IMR-90 (cell line): ENCODE measurements at regions not wholly inside any gene's neighbourhood (a gene's known extent, or its start where the extent isn't known, plus 50 kb on each side); places are given as distances from the start of the nearest gene placed in this dataset.

Source experiments
- ATAC-seq: fragments of 200-7000 bp; cut with Tn5 transposase; 2 replicates; pipeline ENCODE4 v1.9.1; 2020; ENCODE audit warnings: low read depth, mild to moderate bottlenecking, moderate library complexity
- BruUV-seq: library from RNA; stranded (reverse); fragments of 400-500 nt; replicated peaks from 2 replicates; lab custom pipeline; 2021; lab: Mats Ljungman, UMichigan
- CTCF ChIA-PET: fragments of 300-600 bp; formaldehyde crosslinking; extraction: SDS; loops from one replicate; lab custom pipeline; 2021; ENCODE audit warnings: antibody characterized with exemption; lab: Yijun Ruan, JAX
- POLR2A ChIA-PET: fragments of 300-600 bp; sonication (Branson Sonifier 250); formaldehyde crosslinking; loops from one replicate; lab custom pipeline; 2022; ENCODE audit warnings: antibody characterized with exemption; ENCODE audit not compliant: unreplicated experiment; lab: Charles Lee
- DNase-seq: peaks from one replicate; pipeline ENCODE4 v3.0.0; 2013
- H2AFZ ChIP-seq: replicated peaks from 2 replicates; pipeline ENCODE3; 2013; ENCODE audit warnings: low read length, mild to moderate bottlenecking; ENCODE audit not compliant: poor library complexity
- H2AK5ac ChIP-seq: 2 replicates; pipeline ENCODE4 v1.6.1; 2013; ENCODE audit warnings: low read depth, low read length, inconsistent platforms
- H2AK9ac ChIP-seq: replicated peaks from 2 replicates; pipeline ENCODE3; 2013; ENCODE audit warnings: mild to moderate bottlenecking, low read depth, low read length, moderate library complexity; ENCODE audit not compliant: poor library complexity
- H2BK120ac ChIP-seq: 2 replicates; pipeline ENCODE4 v1.6.1; 2013; ENCODE audit warnings: low read depth, low read length, inconsistent platforms
- H2BK15ac ChIP-seq: 3 replicates; pipeline ENCODE4 v1.6.1; 2013; ENCODE audit warnings: low read depth, low read length, inconsistent platforms
- H2BK20ac ChIP-seq: 2 replicates; pipeline ENCODE4 v1.6.1; 2013; ENCODE audit warnings: low read depth, mild to moderate bottlenecking, inconsistent platforms, low read length, moderate library complexity
- H2BK5ac ChIP-seq: 2 replicates; pipeline ENCODE4 v1.6.1; 2013; ENCODE audit warnings: mild to moderate bottlenecking, low read depth, low read length, inconsistent platforms; ENCODE audit not compliant: poor library complexity, severe bottlenecking
- H3K14ac ChIP-seq: replicated peaks from 2 replicates; pipeline ENCODE4 v1.6.1; 2013; ENCODE audit warnings: low read depth, low read length, inconsistent platforms
- H3K18ac ChIP-seq: 2 replicates; pipeline ENCODE4 v1.6.1; 2013; ENCODE audit warnings: low read depth, low read length, control low read depth
- H3K23ac ChIP-seq: 2 replicates; pipeline ENCODE4 v1.6.1; 2013; ENCODE audit warnings: low read depth, low read length, inconsistent platforms
- H3K27ac ChIP-seq: 2 replicates; pipeline ENCODE4 v1.5.1; 2013; ENCODE audit warnings: mild to moderate bottlenecking, control low read depth, low read length; ENCODE audit not compliant: insufficient read depth
- H3K27me3 ChIP-seq: 2 replicates; pipeline ENCODE4 v1.6.1; 2013; ENCODE audit warnings: low read length; ENCODE audit not compliant: control insufficient read depth, insufficient read depth
- H3K36me3 ChIP-seq: 2 replicates; pipeline ENCODE4 v1.6.1; 2013; ENCODE audit warnings: low read length, mixed read lengths; ENCODE audit not compliant: control insufficient read depth, insufficient read depth
- H3K4ac ChIP-seq: 2 replicates; pipeline ENCODE4 v1.6.1; 2013; ENCODE audit warnings: low read depth, low read length, inconsistent platforms
- H3K4me1 ChIP-seq: 2 replicates; pipeline ENCODE4 v1.6.1; 2013; ENCODE audit warnings: low read length, mixed read lengths; ENCODE audit not compliant: control insufficient read depth, insufficient read depth
- H3K4me2 ChIP-seq: 2 replicates; pipeline ENCODE4 v1.6.1; 2013; ENCODE audit warnings: low read depth, mild to moderate bottlenecking, control low read depth, low read length, moderate library complexity
- H3K4me3 ChIP-seq: 2 replicates; pipeline ENCODE4 v1.5.1; 2013; ENCODE audit warnings: low read depth, mild to moderate bottlenecking, control low read depth, low read length, moderate library complexity; ENCODE audit not compliant: insufficient read depth
- H3K56ac ChIP-seq: 2 replicates; pipeline ENCODE4 v1.6.1; 2013; ENCODE audit warnings: low read length, inconsistent platforms; ENCODE audit not compliant: insufficient read depth; ENCODE audit errors: extremely low read depth
- H3K79me1 ChIP-seq, 2 experiments: 2 replicates each; pipeline ENCODE4 v1.6.1; 2013; ENCODE audit warnings: low read length in 2 of 2, inconsistent platforms in 1 of 2, low read depth in 1 of 2
- H3K9ac ChIP-seq: 2 replicates; pipeline ENCODE4 v1.6.1; 2013; ENCODE audit warnings: low read depth, low read length, control low read depth
- H3K9me1 ChIP-seq: 2 replicates; pipeline ENCODE4 v1.6.1; 2013; ENCODE audit warnings: low read length, inconsistent platforms; ENCODE audit not compliant: insufficient read depth
- H3K9me3 ChIP-seq: 2 replicates; pipeline ENCODE4 v1.6.1; 2013; ENCODE audit warnings: low read length; ENCODE audit not compliant: control insufficient read depth, insufficient read depth
- H4K20me1 ChIP-seq: 2 replicates; pipeline ENCODE4 v1.6.1; 2013; ENCODE audit warnings: low read length, inconsistent platforms; ENCODE audit not compliant: insufficient read depth
- H4K5ac ChIP-seq: 2 replicates; pipeline ENCODE4 v1.6.1; 2013; ENCODE audit warnings: mild to moderate bottlenecking, low read depth, low read length, control low read depth
- H4K8ac ChIP-seq, 2 experiments: 2 replicates each; pipeline ENCODE4 v1.6.1; 2013; ENCODE audit warnings: low read depth in 2 of 2, low read length in 2 of 2, control low read depth in 1 of 2, inconsistent platforms in 1 of 2
- H4K91ac ChIP-seq: 2 replicates; pipeline ENCODE4 v1.6.1; 2013; ENCODE audit warnings: low read depth, low read length, inconsistent platforms; ENCODE audit not compliant: insufficient read depth
- BHLHE40 ChIP-seq: fragments of 150-350 bp; IDR thresholded peaks from 2 replicates; pipeline ENCODE4 v1.6.1; 2016; ENCODE audit warnings: mild to moderate bottlenecking, low read depth, low read length
- CEBPB ChIP-seq: IDR thresholded peaks from 2 replicates; pipeline ENCODE4 v1.6.1; 2012; ENCODE audit warnings: low read depth, low read length, improper control_type of control experiment
- CHD1 ChIP-seq: IDR thresholded peaks from 2 replicates; pipeline ENCODE4 v1.6.1; 2012; ENCODE audit warnings: low read depth, low read length, improper control_type of control experiment
- CTCF ChIP-seq: conservative IDR thresholded peaks from 2 replicates; pipeline ENCODE4 v1.5.1; 2012; ENCODE audit warnings: mild to moderate bottlenecking, low read depth, low read length, improper control_type of control experiment
- ELK1 ChIP-seq: fragments of 150-350 bp; IDR thresholded peaks from 2 replicates; pipeline ENCODE4 v1.6.1; 2016; ENCODE audit warnings: low read depth, mild to moderate bottlenecking, low read length, moderate library complexity, borderline replicate concordance
- FOS ChIP-seq: fragments of 150-350 bp; IDR thresholded peaks from 2 replicates; pipeline ENCODE4 v1.6.1; 2016; ENCODE audit warnings: low read depth, low read length
- MAFK ChIP-seq: IDR thresholded peaks from 2 replicates; pipeline ENCODE4 v1.6.1; 2012; ENCODE audit warnings: low read depth, low read length, improper control_type of control experiment
- MAZ ChIP-seq: IDR thresholded peaks from 2 replicates; pipeline ENCODE4 v1.6.1; 2012; ENCODE audit warnings: low read depth, mild to moderate bottlenecking, low read length, improper control_type of control experiment, moderate library complexity, borderline replicate concordance
- MXI1 ChIP-seq: IDR thresholded peaks from 2 replicates; pipeline ENCODE4 v1.6.1; 2012; ENCODE audit warnings: low read depth, mild to moderate bottlenecking, low read length, moderate library complexity, borderline replicate concordance
- NFE2L2 ChIP-seq: fragments of 150-350 bp; IDR thresholded peaks from 2 replicates; pipeline ENCODE4 v1.6.1; 2016; ENCODE audit warnings: low read depth, mild to moderate bottlenecking, low read length
- POLR2A ChIP-seq: IDR thresholded peaks from 2 replicates; pipeline ENCODE4 v1.6.1; 2012; ENCODE audit warnings: mild to moderate bottlenecking, low read depth, low read length
- RAD21 ChIP-seq: IDR thresholded peaks from 2 replicates; pipeline ENCODE4 v1.6.1; 2012; ENCODE audit warnings: low read length, improper control_type of control experiment
- RCOR1 ChIP-seq: IDR thresholded peaks from 2 replicates; pipeline ENCODE4 v1.6.1; 2012; ENCODE audit warnings: mild to moderate bottlenecking, low read length, improper control_type of control experiment; ENCODE audit not compliant: insufficient replicate concordance
- RFX5 ChIP-seq: IDR thresholded peaks from 2 replicates; pipeline ENCODE4 v1.8.0; 2012; ENCODE audit warnings: low read depth, mild to moderate bottlenecking, low read length, moderate library complexity
- SMC3 ChIP-seq: fragments of 150-350 bp; IDR thresholded peaks from 2 replicates; pipeline ENCODE4 v1.6.1; 2016; ENCODE audit warnings: low read depth, mild to moderate bottlenecking, antibody characterized with exemption, low read length, moderate library complexity
- USF2 ChIP-seq: fragments of 150-350 bp; IDR thresholded peaks from 2 replicates; pipeline ENCODE4 v1.6.1; 2017; ENCODE audit warnings: mild to moderate bottlenecking, antibody characterized with exemption, low read length, low read depth
- WGBS, 2 experiments: methylation state at CpG; one replicate each; pipeline versions ENCODE4 v1.1.5 to v1.1.7; 2013; ENCODE audit warnings: missing lambda C conversion rate in 2 of 2; ENCODE audit not compliant: insufficient read length in 1 of 2; ENCODE audit errors: extremely low coverage in 2 of 2; 5-methylcytosine and 5-hydroxymethylcytosine counted together
- dilution Hi-C: fragments of 300-500 bp; cut with HindIII; formaldehyde crosslinking; loops from one replicate; pipeline ENCODE4 v1.14.3; 2018; ENCODE audit warnings: low sequenced_read_pairs; ENCODE audit not compliant: unreplicated experiment
- in situ Hi-C: fragments of 300-500 bp; cut with MboI; formaldehyde crosslinking; loops from 3 replicates; pipeline ENCODE4 v1.14.3; 2019; ENCODE audit warnings: low sequenced_read_pairs, inconsistent platforms, mixed read lengths
- intact Hi-C: fragments of 100-400 bp; cut with micrococcal nuclease; formaldehyde crosslinking; loops from 2 replicates; pipeline ENCODE4 v1.10.0; 2022

- CTCF ChIA-PET = no interaction called here
- POLR2A ChIA-PET = no interaction called here
- 40% methylated on average over 1 of the region's 3 CpGs; no CpG with 5 or more reads in 1 of the 2 experiments for WGBS, 2 experiments
Measured at GRCh38 chr5:133665571-133665970, 53.2 kb upstream of the FSTL4 start.

More at GRCh38 chr5:133665571-133665970, 53.2 kb upstream of the FSTL4 start:
- no peaks in the 10 kb centered on the region for H3K4me1 ChIP-seq
- H2AK9ac ChIP-seq = no peak overlapping the region
- ATAC-seq (no peak), DNase-seq (no peak)
- dilution Hi-C loops = no loop called here
- no peak overlapping the region for H2BK20ac ChIP-seq
- no peak overlapping the region for H2BK15ac ChIP-seq
- no peak overlapping the region for H3K9ac ChIP-seq
- in situ Hi-C loops = no loop called here
- H3K56ac ChIP-seq = no peak overlapping the region
- no TSS peak for BruUV-seq
- H3K18ac ChIP-seq = no peak overlapping the region
- H3K4me2 ChIP-seq = no peak overlapping the region
- H2AFZ ChIP-seq = no peak overlapping the region
- no peak overlapping the region for H2BK5ac ChIP-seq
- H4K91ac ChIP-seq = no peak overlapping the region
- H4K8ac ChIP-seq = no peak overlapping the region
- intact Hi-C loops = no loop called here
- no peak overlapping the region for H3K14ac ChIP-seq
- peaks cover 2% of the 10 kb centered on the region; the same call in 1 of the 2 replicates for H3K27me3 ChIP-seq
- H4K20me1 ChIP-seq = no peaks in the 10 kb centered on the region
- no peaks in the 10 kb centered on the region for H3K36me3 ChIP-seq
- H2AK5ac ChIP-seq = no peak overlapping the region
- H4K5ac ChIP-seq = no peak overlapping the region
- no peaks in the 10 kb centered on the region for H3K79me1 ChIP-seq
- H3K4me3 ChIP-seq = no peak overlapping the region
- no peak overlapping the region for H3K27ac ChIP-seq
- no peak overlapping the region for H3K4ac ChIP-seq
- no peaks in the 10 kb centered on the region for H3K9me3 ChIP-seq
- no peak overlapping the region for H3K23ac ChIP-seq
- no peaks in the 10 kb centered on the region; the same call in 1 of the 2 replicates for H3K9me1 ChIP-seq
- TF ChIP-seq RFX5 = no peak
- no peak for TF ChIP-seq MAZ
- TF ChIP-seq CTCF = no peak
- TF ChIP-seq USF2 = no peak
- no peak for TF ChIP-seq NFE2L2
- TF ChIP-seq ELK1 = no peak
- no peak for TF ChIP-seq RAD21
- TF ChIP-seq CHD1 = no peak
- TF ChIP-seq SMC3 = no peak
- TF ChIP-seq FOS = no peak
- TF ChIP-seq RCOR1 = no peak
- TF ChIP-seq CEBPB = no peak
- TF ChIP-seq MAFK = no peak
- TF ChIP-seq BHLHE40 = no peak
- TF ChIP-seq MXI1 = no peak
- no peak for TF ChIP-seq POLR2A
- H2BK120ac ChIP-seq = no peak overlapping the region
